Retinal pigment epithelial cell (primary cell): ENCODE measurements at regions not wholly inside any gene's neighbourhood (a gene's known extent, or its start where the extent isn't known, plus 50 kb on each side); places are given as distances from the start of the nearest gene placed in this dataset.

Experiments used
- DNase-seq: peaks from one replicate; pipeline ENCODE4 v3.0.0-alpha.2; 2010; ENCODE audit warnings: low read depth
- H3K4me3 ChIP-seq: 2 replicates; pipeline ENCODE4 v1.5.1; 2011; ENCODE audit warnings: mild to moderate bottlenecking, low read length, control low read depth, moderate library complexity
- CTCF ChIP-seq: conservative IDR thresholded peaks from 2 replicates; pipeline ENCODE4 v1.5.1; 2011; ENCODE audit warnings: low read depth, low read length, control low read depth, inconsistent platforms

DNA sequence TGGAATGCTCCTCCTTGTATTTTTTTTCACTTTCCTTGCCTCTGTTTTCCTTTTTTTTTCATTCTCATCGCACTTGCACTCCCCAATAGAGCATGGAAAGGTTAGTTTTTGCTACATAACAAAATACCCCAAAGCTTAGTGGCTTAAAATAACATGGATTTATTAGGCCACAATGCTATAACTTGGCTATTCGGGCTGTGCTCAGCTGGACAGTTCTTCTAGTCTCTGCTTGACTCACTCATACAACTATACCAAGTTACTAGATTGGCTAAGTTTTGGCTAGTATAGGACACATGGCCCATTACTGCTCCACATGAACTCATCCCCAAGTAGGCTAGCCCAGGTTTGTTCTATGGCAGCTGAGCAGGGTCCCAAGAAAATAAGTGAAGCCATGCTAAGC, 94.5 kb upstream of the ANKEF1 start:
- no peak overlapping the region for H3K4me3 ChIP-seq
- no peak for DNase-seq
- TF ChIP-seq CTCF, result no peak

- TF ChIP-seq CTCF, result no peak
- DNase-seq, result no peak
- H3K4me3 ChIP-seq, result no peak overlapping the region
Measured at GRCh38 chr20:9939231-9939630, 95.6 kb upstream of the ANKEF1 start.

DNA sequence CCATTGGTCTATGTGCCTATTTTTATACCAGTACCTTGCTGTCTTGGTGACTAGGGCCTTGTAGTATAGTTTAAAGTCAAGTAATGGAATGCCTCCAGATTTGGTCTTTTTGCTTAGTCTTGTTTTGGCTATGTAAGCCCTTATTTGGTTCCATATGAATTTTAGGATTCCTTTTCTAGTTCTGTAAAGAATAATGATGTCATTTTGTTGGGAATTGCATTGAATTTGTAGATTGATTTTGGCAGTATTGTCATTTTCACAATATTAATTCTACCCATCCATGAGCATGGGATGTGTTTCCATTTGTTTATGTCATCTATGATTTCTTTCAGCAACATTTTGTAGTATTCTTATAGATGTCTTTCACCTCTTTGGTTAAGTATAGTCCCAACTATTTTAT, 96.4 kb upstream of the PAK5 start:
- no peak for TF ChIP-seq CTCF
- DNase-seq, result no peak
- H3K4me3 ChIP-seq, result no peak overlapping the region

GRCh38 chr20:9930142-9930541, 91.3 kb upstream of the PAK5 start:
- DNase-seq, result no peak
- no peak overlapping the region for H3K4me3 ChIP-seq
- no peak for TF ChIP-seq CTCF

- DNase-seq, result no peak
- H3K4me3 ChIP-seq, result no peak overlapping the region
- no peak for TF ChIP-seq CTCF
Measured at GRCh38 chr20:9928955-9929354, 90.1 kb upstream of the PAK5 start.

- DNase-seq, result no peak
- no peak for TF ChIP-seq CTCF
- H3K4me3 ChIP-seq, result no peak overlapping the region
Measured at GRCh38 chr20:9928281-9928737, 89.4 kb upstream of the PAK5 start.

GRCh38 chr20:9927224-9927623, 88.3 kb upstream of the PAK5 start:
- no peak for TF ChIP-seq CTCF
- no peak overlapping the region for H3K4me3 ChIP-seq
- DNase-seq, result no peak
